ENCODE measurements at regions not wholly inside any gene's neighbourhood (a gene's known extent, or its start where the extent isn't known, plus 50 kb on each side); places are given as distances from the start of the nearest gene placed in this dataset.
"Not testable (repeated sequence)": the region's sequence is repeated elsewhere in the genome, so short reads cannot be mapped to it uniquely, and the experiment has no call there.

DNA sequence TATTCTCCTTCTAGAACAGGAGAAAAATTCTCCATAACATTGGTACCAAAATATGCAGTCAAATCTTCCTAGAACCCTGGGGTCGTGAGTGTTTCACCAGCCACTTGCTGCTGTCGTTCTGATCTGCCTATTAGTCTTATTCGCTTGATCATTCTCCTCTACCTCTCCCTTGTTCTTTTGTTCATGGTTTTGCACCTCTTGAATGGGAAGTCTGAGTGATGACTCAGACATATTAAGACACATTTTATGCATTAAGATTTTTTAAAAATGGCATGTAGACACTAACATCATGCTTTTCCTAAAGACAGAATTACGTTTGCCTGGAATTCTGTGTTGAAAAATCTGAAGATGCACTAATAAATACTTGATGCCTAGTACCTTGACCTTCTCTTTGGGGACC lies 159.2 kb upstream of the LRIG3 start:
- no peak for DNase-seq

DNA sequence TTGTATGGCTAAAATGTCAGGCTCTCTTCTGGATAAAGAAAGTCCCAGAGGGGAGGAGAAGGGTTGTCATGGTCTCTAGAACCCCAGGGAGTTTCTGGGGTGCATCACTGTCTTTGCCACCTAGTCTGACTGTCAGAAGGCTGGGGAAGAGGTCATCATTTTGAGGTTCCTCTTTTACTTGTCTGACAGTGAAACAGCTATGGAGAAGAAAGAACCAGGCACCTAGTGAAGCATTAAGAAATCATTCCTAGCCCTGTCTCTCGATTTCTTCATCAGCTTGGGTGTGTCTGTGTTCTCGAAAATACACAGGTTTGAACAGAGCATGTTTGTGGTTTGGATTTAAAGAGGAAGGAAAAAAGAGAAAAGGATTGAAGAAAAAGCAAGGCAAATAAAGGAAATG lies 158.7 kb upstream of the LRIG3 start:
- DNase-seq: peak in 3 of 4 experiments; percentile 18 to 25 (median 24)

- DNase-seq: no peak
These were observed 157.5 kb upstream of the LRIG3 start for GRCh38 chr12:59077575-59078426.

GRCh38 chr12:59077153-59077552 lies 156.8 kb upstream of the LRIG3 start:
- no peak for DNase-seq

GRCh38 chr12:59076622-59077021 lies 156.3 kb upstream of the LRIG3 start:
- DNase-seq: no peak

DNA sequence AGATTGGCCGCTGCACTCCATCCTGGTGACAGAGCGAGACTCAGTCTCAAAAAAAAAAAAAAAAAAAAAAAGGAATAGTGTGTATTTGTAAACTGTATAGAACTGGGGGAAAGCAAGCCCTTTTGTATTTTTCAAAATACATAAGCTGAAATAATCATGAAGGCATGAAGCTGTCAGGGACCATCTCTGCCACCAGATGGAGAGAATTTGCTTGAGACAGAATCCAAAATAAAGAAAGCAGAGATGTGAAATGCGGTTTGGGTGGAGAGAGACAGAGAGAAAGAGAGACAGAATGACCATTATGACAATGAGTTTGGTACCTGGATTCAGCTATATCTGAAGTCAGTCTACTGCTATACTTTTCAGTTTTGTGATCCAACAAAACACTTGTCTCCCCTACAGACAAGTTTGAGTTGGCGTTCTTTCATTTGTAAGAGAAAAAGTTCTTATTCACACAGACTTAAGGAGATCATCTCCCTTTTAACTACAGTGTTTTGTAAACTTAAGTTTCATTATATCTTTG lies 155.7 kb upstream of the LRIG3 start:
- DNase-seq: no peak

GRCh38 chr12:59075141-59075540 lies 154.8 kb upstream of the LRIG3 start:
- DNase-seq: no peak

GRCh38 chr12:59070322-59070933 lies 150.1 kb upstream of the LRIG3 start:
- no peak for DNase-seq

- DNase-seq: no peak
These were observed 149.2 kb upstream of the LRIG3 start for GRCh38 chr12:59069516-59069915.

DNA sequence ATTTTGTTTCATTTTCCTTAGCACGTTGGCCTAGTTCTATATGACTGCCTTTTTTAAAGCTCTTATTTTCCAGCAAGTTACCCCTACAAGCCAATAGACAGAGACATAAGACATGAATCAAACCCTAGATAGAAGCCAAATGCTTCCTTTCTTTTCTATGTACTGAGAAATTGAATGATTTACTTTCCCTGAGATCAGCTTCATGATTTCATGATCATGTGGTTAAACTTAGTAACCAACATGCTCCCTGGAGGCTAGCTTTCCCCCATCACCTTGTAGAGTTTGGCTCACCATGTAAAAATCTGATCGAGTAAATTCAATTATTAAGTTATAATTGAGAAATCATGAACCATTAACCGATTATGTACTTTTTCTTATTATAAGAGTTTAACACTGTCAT lies 148.1 kb upstream of the LRIG3 start:
- DNase-seq: no peak

GRCh38 chr12:59067083-59067482 lies 146.8 kb upstream of the LRIG3 start:
- DNase-seq: no peak

DNA sequence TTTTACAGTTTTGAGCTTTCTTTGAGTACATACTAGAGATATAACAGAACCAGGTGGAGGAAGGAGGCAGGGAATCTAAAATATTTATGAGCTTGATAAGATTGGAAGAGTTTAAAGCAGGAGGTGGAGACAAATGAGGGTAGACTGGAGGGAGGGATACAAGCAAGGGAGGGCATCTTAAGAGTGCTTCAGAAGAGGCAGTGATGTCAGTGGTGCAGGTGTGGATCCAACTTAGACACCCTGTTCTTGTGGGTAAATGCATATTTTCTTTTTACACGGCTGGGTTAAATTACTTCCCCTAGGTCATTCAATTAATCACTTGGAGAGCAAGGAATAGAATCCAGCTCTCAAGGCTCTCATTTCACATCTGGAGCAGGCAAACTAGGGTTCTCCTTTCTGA lies 146.1 kb upstream of the LRIG3 start:
- no peak for DNase-seq

DNA sequence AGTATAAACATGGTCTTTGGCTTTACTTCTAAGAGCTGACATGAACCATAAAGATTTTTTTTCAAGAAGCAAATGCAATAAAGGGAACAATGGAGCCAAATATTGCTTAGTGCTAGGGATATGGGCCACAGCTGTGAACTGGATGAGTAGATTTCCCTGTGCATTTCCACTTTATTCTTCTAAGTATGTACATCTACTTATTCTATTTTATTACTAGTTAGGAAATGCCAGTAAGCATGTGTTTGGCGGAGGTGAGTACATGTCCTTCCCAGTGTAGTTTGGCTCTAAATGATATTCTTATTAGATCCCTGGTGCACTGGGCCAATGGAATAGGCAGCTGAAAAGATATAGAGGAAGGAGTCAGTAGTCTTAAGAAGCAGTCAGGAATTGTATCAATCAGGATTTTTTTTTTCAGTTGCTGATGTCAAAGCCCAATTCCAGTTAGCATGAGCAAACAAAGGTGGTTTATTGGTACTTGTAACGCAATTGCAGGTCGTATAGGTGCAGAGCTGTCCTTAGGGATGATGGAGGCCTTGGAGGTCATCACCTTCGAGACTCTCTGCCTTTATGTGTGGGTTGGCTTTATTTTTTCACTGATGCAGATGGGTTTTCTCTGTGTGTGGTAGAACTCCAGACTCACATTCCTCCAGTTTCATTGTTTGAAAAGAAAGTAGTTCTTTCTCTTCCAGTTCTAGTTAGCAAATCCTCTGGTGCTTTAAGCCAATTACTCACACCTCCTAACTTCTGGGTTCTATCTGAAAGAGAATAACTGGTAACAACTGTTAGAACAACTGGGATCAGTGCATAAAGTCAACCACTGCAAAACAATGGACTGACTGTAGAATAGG lies 139.0 kb upstream of the LRIG3 start:
- no peak for DNase-seq

DNA sequence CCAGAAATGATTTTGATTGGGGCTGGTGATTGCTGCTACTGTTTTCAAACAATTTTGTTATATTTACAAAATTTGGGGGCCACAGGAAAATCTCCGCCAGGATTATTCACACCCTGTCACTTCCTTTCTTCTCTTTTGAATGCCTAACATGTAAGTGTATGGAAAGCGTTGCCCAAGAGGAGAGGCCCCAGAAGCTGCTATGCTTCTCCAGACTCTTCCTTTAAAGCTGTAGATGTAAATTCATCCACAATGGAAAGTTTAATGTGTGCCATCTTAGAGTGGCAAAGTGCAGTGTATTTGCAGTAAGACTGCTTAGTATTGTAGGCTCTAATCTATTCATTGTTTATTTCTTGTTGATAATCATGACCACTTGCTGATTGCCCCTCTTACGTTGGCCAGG lies 136.7 kb upstream of the LRIG3 start:
- DNase-seq: no peak

DNA sequence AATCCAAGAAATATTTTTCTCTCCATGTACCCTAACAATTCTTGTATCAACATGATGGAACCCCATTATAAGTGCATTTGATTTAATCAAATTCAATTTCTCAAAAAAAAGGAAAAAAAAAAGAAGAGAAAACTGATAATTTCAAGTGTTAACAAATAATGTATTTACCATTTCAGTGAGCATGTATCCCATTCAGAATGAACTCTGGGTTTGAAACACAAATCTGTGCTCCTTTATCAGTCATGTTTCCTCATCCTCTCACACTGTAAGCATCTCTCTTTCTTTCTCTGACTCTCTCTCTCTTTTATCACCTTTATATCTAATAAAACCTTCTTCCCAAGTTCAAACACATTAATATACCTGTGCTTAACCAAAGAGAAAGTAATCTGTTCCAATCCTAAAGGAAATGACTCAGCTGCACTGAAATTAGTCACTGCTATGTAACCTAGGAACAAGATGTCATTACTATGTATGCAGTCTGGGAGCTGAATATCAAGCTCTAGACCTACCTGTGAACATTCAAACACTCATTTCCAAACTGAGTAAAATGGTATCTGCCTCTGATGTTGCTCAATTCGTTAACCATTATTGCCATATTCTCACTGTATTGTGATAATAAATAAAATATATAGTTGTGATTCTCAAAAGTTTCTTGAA lies 135.0 kb upstream of the LRIG3 start:
- DNase-seq: no peak

DNA sequence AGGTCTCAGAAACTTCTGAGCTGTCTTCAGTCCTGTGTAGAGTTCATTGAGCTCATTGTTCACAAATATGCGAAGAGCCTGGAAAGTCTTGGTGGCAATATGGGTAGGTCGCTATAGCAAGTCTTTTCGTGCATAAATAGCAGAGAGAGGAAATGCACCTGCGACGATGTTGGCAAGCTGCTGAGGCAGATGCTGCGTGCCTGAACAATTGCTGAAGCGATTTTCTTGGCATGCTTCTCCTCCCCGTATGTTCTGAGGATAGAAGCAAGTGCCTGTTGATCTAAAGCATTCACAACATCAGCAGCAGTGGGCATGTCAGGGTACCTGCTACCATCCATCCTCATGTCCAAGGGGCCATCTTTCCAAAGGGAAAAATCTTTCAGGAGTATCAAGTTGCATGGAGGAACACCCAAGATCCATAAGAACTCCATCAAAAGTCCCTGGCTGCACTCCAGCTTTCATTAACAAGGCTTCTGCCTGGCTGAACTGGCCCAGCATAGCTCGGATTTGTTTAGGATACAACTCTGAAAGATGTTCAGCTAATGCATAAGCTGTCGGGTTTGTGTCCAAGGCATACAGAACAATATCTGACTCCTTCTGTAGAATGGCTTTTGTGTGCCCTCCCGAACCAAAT lies 133.1 kb upstream of the LRIG3 start:
- not testable (repeated sequence) for DNase-seq

- no peak for DNase-seq
These were observed 126.6 kb upstream of the LRIG3 start for GRCh38 chr12:59046763-59047534.

GRCh38 chr12:59044791-59045190 lies 124.5 kb upstream of the LRIG3 start:
- DNase-seq: no peak

GRCh38 chr12:59041241-59042121 lies 121.2 kb upstream of the LRIG3 start:
- no peak for DNase-seq

GRCh38 chr12:59040656-59041055 lies 120.4 kb upstream of the LRIG3 start:
- no peak for DNase-seq
